T-helper 2 cell treated with Interferon-gamma antibody and Interleukin-4, amounts not matched to agents 100 ng/mL and 5 ng/mL, for 36 hours (primary cell): ENCODE measurements at regions not wholly inside any gene's neighbourhood (a gene's known extent, or its start where the extent isn't known, plus 50 kb on each side); places are given as distances from the start of the nearest gene placed in this dataset.

Experiments used
- intact Hi-C: fragments of 100-400 bp; cut with micrococcal nuclease; formaldehyde crosslinking; loops from one replicate; pipeline ENCODE4 v1.15.1; 2023

DNA sequence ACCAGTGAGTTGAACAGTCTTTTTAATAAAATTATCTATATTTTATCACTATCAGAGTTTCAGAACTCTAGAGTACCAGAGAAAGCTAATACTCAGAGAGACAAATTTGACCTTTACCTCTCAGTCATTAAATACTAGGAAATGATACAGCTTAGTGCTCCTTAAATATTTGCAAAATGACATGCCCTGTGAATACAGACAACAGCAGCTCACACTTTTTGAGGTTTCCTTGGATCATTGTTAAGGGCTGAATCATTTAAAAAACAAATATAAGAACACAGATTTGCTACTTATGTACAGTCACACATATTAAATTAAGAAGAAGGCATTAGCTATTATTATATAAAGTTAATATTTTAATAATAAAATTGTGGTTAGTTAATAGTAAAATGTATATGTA, 1158.7 kb upstream of the EYS start:
- intact Hi-C loops: no loop called here

DNA sequence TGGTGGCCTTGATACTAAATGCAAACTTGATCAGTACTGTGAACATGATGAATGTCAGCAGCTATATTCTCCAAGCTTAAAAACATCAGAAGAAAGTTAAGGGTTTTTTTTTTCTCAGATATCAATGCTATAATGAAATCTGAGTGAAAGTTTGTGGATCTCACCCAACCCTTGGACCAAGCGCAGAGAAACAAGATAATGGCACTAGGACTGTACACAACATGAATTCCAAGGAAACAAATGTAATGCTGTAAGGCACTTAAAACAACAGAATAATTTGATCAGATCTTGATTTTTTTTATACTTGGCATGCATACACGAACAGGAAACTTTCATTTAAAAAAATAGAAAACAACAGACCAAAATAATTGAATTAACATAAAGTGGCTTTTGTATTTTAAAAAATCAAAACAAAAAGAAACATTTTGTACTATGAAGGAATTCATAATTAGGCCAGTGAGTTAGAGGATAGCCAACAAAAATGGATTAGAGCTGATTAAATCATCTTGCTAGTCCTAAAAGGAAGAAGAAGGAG, 1154.0 kb upstream of the EYS start:
- intact Hi-C loops: no loop called here

DNA sequence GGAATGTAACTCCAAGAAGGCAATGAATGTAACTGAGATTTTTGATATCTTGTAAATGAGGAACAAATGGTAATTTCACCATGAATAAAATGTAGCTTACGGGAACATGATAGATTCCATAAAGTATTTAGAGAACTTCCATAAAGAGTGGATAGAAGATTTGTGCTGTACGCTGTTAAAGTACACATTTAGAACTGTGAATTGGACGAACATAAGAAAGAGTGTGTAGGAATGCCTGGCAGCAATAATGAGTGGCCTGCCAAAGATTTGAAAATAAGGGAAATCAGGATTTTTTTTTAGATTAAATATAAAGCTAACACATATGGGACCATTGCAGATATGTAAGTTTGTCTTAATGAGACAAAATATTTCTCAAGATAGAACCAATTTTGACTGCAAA, 1153.3 kb upstream of the EYS start:
- intact Hi-C loops: no loop called here

- intact Hi-C loops: no loop called here
These were observed 1151.2 kb upstream of the EYS start for GRCh38 chr6:66858196-66858595.

DNA sequence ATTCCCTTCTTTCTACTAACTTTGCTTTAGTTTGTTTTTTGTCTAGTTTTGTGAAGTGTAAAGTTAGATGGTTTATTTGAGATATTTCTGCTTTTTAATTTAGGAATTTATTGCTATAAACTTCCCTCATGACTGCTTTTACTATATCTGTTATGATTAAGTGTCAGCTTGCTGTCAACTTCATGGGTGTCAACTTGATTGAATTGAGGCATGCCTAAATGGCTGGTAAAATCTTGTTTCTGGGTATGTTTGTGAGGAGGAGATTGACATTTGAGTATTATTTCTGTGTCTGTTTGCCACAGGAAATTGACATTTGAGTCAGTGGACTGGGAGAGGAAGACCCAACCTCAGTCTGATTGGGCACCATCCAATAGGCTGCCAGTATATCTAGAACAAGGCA, 1147.0 kb upstream of the EYS start:
- intact Hi-C loops: no loop called here

GRCh38 chr6:66851930-66852329, 1144.9 kb upstream of the EYS start:
- intact Hi-C loops: no loop called here

DNA sequence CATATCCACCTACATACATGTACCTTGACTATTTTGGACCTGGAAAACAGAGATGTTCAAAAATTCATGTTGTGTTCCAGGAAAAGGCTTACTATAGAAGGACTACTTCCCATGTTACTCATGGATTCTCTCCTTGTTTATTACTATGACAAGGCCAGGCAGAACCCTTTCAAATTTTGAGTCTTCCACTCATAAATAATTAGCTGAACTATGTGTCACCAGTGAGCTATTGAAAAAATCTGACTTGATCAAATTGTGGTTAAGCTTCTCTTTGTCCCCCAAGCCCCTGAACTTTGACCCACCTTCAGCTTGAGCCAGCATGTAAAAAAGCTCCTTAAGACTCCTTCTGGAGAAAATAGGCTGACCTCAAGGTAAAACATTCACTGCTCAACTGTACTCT, 1142.8 kb upstream of the EYS start:
- intact Hi-C loops: no loop called here

DNA sequence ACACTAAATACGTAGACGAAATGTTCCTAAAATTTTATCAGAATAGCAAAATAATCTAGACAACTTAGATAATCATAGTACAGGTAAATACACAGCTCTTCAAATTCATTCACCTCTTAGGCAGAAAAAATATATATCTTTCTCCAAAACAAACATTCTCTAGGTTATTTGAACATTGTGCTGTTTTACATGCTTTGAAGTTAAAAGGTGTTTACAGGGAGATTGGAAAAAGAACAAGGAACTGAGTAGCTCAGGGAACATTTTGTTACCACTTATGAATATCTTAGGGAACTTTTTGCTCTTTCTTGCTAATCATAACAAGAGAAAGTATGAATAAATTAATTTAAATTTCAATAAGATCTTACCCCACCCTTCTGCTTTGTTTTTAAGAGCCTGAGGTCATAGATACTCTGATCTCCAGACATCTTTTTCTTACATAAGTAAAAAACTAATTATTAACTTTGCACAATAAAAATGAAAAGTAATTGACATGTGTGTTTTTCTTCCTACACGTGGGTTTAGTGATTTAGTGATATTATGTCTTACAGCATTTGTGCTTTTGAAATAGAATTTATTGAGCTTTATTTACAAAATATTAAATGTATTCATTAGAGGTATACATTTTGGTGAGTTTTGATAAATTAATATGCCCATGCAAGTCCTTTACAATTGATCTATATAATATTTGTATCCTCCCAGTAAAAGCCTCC, 1141.4 kb upstream of the EYS start:
- intact Hi-C loops: no loop called here

GRCh38 chr6:66838764-66839163, 1131.7 kb upstream of the EYS start:
- intact Hi-C loops: no loop called here

DNA sequence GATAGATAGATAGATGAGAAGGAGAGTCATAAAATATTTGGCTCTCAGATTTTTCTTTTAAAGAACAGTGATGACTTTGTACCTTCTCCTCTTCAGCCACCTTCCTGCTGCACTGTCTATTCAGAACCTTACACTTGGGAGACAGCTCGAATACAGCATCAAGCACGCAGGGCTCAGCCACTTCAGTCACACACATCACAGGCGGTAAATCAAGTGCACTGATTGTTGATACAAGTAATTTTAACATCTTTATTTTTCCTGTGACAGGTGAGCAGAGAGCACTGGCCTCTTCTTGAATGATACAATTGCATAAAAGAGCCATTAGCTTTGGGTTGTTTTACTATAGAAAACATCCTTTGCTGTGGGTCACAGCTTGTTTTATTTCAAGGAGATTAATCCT, 1118.5 kb upstream of the EYS start:
- intact Hi-C loops: no loop called here

DNA sequence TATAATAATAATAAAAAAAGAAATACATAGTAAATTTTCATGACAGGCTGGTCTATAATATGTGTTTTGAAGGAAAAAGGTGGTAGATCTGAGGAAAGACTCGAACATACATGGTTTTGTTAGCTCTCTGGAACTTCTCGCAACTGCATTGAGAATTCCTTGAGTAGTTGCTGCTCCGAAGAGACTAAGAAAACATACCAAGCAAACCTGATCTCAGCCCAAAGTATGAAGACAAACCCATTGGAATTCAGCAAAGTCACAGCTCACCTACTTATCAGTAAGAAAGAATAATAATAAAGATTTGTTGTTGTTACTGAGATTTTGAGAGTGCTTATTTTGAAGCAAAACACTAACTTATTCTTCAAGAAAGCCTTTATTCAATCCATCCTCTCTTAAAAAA, 1107.1 kb upstream of the EYS start:
- intact Hi-C loops: no loop called here

- intact Hi-C loops: no loop called here
These were observed 1101.7 kb upstream of the EYS start for GRCh38 chr6:66808771-66809170.

GRCh38 chr6:66796987-66797386, 1090.0 kb upstream of the EYS start:
- intact Hi-C loops: no loop called here

DNA sequence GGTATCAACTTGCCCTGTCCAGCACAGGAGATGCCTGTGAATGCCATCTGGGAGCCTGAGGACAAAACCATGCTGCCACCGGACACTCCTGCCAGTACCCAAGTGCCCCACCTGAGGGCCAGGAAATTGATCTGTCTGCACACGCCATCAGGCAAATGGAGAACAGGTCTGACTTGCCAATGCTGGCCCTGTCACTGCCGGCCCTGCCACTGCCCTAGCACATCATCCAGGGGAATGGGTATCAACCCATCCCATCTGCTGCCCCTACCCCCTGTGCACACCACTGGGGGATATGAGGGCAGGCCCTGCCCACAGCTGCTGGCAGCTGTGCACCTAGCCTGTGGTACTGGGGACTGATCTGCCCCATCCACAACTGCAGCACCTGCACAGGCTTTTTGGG, 1081.6 kb upstream of the EYS start:
- intact Hi-C loops: no loop called here

DNA sequence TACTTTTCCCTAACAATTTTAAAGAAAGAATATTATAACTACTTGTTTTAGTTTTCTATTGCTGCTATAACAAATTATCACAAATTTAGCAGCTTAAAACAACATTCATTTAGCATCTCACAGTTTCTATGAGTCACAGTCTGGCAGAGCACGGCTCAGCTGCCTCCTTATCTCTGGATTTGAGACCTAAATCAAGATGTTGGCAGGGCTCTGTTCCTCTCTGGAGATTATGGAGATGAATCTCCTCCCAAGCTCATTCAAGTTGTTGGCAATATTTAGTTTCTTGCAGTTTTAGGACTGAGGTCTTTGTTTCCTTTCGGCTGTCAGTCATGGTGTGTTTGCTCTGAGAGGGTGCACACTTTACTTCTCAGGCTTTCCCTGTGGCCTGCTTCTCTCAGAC, 1065.8 kb upstream of the EYS start:
- intact Hi-C loops: no loop called here

- intact Hi-C loops: no loop called here
These were observed 1064.6 kb upstream of the EYS start for GRCh38 chr6:66771626-66772025.

GRCh38 chr6:66751630-66752029, 1044.6 kb upstream of the EYS start:
- intact Hi-C loops: no loop called here

- intact Hi-C loops: no loop called here
These were observed 1033.3 kb upstream of the EYS start for GRCh38 chr6:66740346-66740745.

DNA sequence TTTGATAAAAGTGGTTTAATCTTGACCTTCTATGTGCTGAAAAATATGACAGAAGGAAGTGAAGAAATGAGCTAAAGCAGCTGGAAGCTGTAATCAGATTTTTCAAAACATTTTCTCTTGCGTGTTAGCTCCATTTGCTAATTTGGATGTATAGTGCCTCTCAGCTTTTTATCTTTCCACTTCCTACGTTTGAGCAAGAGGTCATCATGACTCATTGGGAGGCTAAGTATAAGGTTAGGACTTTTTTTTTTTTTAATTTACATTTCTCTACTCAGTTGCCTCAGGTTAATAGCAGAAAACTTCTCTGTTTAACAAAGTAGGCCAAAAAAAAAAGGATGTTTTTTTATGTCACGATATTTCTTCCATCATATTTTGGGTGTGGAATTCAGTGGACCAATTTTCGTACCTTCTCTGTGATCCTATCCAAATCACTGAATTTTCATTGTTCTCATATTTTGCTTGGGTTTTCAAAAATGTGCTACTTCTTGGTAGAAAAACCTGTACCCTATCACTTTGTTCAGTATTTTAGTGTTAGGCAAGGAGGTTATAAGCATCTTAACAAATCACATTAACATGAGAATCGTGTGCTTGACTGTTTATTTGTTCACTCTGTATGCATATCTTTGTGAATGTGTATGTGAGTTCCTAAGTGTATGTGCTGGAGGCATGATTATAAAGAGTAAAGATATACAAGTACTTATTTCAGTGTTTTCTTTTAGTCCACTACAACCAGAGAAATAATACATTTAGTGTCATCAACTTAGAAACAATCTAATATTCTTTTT, 1028.3 kb upstream of the EYS start:
- intact Hi-C loops: no loop called here

DNA sequence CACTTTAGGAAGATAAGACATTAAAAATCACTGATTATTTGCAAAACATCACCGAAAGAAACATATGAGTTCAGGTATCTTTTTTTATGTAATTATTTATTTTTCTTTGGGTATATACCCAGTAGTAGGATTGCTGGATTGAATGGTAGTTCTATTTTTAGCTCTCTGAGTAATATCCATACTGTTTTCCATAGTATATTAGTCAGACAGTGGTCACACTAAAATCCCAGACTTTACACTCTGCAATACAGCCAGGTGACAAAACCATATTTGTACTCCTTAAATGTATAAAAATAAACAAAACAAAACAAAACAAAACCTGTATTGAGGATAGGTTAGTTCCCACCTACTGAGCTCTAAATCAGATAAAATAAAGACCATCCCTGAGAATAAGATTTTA, 1024.3 kb upstream of the EYS start:
- intact Hi-C loops: no loop called here

GRCh38 chr6:66725670-66726069, 1018.6 kb upstream of the EYS start:
- intact Hi-C loops: no loop called here

- intact Hi-C loops: no loop called here
These were observed 1010.8 kb upstream of the EYS start for GRCh38 chr6:66717801-66718200.

GRCh38 chr6:66699385-66699784, 992.4 kb upstream of the EYS start:
- intact Hi-C loops: no loop called here
